ENCODE measurements at regions not wholly inside any gene's neighbourhood (a gene's known extent, or its start where the extent isn't known, plus 50 kb on each side); places are given as distances from the start of the nearest gene placed in this dataset.
"Not testable (repeated sequence)": the region's sequence is repeated elsewhere in the genome, so short reads cannot be mapped to it uniquely, and the experiment has no call there.

DNA sequence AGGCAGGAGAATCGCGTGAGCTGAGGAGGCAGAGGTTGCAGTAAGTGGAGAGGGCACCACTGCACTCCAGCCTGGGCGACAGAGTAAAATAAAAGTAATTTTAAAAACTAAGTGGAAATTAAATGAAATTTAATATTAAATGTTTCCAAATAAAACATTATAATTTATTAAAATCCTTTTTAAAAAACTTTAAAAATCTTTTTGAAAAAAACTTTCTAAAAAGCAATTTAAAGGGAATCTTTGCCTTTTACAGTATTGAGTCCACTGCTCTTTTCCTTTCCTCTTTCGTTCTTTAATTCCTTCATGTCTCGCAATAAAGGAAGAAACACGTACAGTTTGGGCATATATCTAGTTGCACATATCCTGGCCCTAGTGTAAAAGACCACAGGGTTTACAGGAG is 77.8 kb upstream of the DMRT1 start (continued):
- TF ChIP-seq ZXDB (tag by site-specific recombination; IDR thresholded peaks at IDR 0.05) = no peak
- TF ChIP-seq ZNF23 (tag by site-specific recombination; IDR thresholded peaks at IDR 0.05; ENCODE audit: borderline replicate concordance) = no peak
- no peak for TF ChIP-seq ZNF184 (tag by site-specific recombination; IDR thresholded peaks at IDR 0.05)
- no peak for TF ChIP-seq SP3 (tag by site-specific recombination; IDR thresholded peaks at IDR 0.05)
- TF ChIP-seq HOXC10 (CRISPR knock-in tag; IDR thresholded peaks at IDR 0.05) = no peak
- no peak for TF ChIP-seq ZNF600 (tag by site-specific recombination; IDR thresholded peaks at IDR 0.05)

DNA sequence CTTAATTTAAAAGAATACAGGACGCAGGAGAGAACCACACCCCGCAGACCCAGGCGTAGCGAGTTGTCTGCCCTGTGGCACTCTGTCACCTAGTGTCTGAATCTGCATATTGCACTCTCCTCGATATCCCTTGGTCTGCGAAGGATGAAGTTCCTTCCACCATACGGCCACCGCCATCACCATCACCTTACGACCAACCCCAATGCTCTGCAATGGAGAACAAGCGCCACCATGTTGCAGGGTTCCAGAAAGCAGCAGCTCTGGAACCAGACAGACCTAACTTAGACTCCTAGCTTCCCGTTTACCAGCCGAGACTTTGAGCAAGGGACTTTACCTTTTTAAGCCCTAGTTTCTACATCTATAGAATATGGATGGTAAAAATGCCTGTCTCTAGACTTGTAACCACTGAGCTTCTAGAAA is 77.4 kb upstream of the DMRT1 start:
- POLR2A ChIA-PET = no interaction called here
- H3K4me3 ChIP-seq (ENCODE audit: low read depth, low read length) = no peak overlapping the region
- CTCF ChIA-PET = interaction anchor here (0.7 to 1.4 kb wide), 8 partner anchors 39 to 981 kb away, joined by 3 to 7 read pairs (median 3); no protein-coding TSS in a partner anchor

DNA sequence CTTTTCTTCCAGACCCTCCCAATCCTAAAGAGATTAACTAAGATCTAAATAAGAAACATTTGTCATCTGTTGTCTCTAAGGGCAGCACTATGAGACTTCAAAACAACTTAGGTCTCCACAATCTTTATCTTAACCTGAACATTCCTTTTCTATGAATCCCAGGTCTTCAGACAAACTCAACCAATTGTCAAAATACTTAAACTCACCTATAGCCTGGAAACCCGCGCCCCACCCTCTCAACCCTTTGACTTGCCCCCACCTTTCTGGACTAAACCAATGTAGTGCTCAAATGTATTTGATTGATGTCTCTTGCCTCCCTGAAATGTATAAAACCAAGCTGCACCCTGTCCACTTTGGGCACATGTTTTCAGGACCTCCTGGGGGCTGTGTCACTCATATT is 76.5 kb upstream of the DMRT1 start:
- TF ChIP-seq ZNF23 (tag by site-specific recombination; IDR thresholded peaks at IDR 0.05; ENCODE audit: borderline replicate concordance) (no peak), ZNF366 (tag by site-specific recombination; conservative IDR thresholded peaks at IDR 0.05) (no peak), ZNF843 (tag by site-specific recombination; IDR thresholded peaks at IDR 0.05) (no peak), ZNF10 (tag by site-specific recombination; IDR thresholded peaks at IDR 0.05) (no peak), PRDM1 (tag by site-specific recombination; IDR thresholded peaks at IDR 0.05) (no peak), MYNN (tag by site-specific recombination; IDR thresholded peaks at IDR 0.05; ENCODE audit: borderline replicate concordance) (no peak), BCL11B (tag by site-specific recombination; IDR thresholded peaks at IDR 0.05; ENCODE audit: low read depth) (no peak), ZNF146 (tag by site-specific recombination; IDR thresholded peaks at IDR 0.05) (no peak), OVOL3 (tag by site-specific recombination; IDR thresholded peaks at IDR 0.05) (no peak), ZNF311 (tag by site-specific recombination; IDR thresholded peaks at IDR 0.05; ENCODE audit: borderline replicate concordance) (no peak), ZNF629 (tag by site-specific recombination; IDR thresholded peaks at IDR 0.05) (no peak), ZNF433 (tag by site-specific recombination; IDR thresholded peaks at IDR 0.05; ENCODE audit: low read depth) (no peak), ZNF426 (tag by site-specific recombination; IDR thresholded peaks at IDR 0.05) (no peak), ZXDB (tag by site-specific recombination; IDR thresholded peaks at IDR 0.05) (no peak)
- TF ChIP-seq, protein P1, sequence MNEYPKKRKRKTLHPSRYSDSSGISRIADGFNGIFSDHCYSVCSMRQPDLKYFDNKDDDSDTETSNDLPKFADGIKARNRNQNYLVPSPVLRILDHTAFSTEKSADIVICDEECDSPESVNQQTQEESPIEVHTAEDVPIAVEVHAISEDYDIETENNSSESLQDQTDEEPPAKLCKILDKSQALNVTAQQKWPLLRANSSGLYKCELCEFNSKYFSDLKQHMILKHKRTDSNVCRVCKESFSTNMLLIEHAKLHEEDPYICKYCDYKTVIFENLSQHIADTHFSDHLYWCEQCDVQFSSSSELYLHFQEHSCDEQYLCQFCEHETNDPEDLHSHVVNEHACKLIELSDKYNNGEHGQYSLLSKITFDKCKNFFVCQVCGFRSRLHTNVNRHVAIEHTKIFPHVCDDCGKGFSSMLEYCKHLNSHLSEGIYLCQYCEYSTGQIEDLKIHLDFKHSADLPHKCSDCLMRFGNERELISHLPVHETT (tag by site-specific recombination; IDR thresholded peaks at IDR 0.05) = no peak
- ChIA-PET CTCF (interaction anchor here (0.7 to 1.4 kb wide), 4 partner anchors 14 to 419 kb away, joined by 3 to 7 read pairs (median 4); no protein-coding TSS in a partner anchor), POLR2A (no interaction called here)

More for the DNA sequence above, 77.4 kb upstream of the DMRT1 start:
- Histone ChIP-seq H3K27ac (ENCODE audit: extremely low read depth, low read depth, low read length) (no peak overlapping the region), H3K36me3 (ENCODE audit: control insufficient read depth in 2 of 2, insufficient read depth in 1 of 2, low read length in 2 of 2) (no peaks in the 10 kb centered on the region), H3K9me3 (ENCODE audit: control insufficient read depth, insufficient read depth, low read depth, low read length) (no peaks in the 10 kb centered on the region), H3K4me1 (ENCODE audit: control insufficient read depth, insufficient read depth, low read length) (no peaks in the 10 kb centered on the region)
- no peak for TF ChIP-seq ZNF146 (tag by site-specific recombination; IDR thresholded peaks at IDR 0.05)

DNA sequence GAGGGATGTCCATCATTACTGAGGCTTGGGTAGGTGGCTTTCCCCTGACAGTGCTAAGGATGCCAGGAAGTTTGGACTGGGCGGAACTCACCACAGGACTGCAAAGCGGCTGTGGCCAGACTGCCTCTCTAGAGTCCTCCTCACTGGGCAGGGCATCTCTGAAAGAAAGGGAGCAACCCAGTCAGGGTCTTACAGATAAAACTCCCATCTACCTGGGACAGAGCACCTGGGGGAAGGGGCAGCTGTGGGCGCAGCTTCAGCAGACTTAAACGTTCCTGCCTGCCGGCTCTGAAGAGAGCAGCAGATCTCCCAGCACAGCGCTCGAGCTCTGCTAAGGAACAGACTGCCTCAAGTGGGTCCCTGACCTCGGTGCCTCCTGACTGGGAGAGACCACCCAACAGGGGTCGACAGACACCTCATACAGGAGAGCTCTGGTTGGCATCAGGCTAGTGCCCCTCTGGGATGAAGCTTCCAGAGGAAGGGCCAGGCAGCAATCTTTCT is 74.4 kb upstream of the DMRT1 start:
- H3K4me3 ChIP-seq (ENCODE audit: low read depth, low read length); H3K9me3 ChIP-seq (ENCODE audit: control insufficient read depth, insufficient read depth, low read depth, low read length); H3K4me1 ChIP-seq (ENCODE audit: control insufficient read depth, insufficient read depth, low read length); POLR2A ChIA-PET; H3K36me3 ChIP-seq (ENCODE audit: control insufficient read depth in 2 of 2, insufficient read depth in 1 of 2, low read length in 2 of 2); H3K27ac ChIP-seq (ENCODE audit: extremely low read depth, low read depth, low read length): not testable (repeated sequence)
- CTCF ChIA-PET = interaction anchor here (0.6 to 2.8 kb wide), 2 partner anchors 11 to 21 kb away, joined by 3 to 15 read pairs; no protein-coding TSS in a partner anchor

More for the DNA sequence above, 76.5 kb upstream of the DMRT1 start:
- no peak overlapping the region for H3K4me3 ChIP-seq (ENCODE audit: low read depth, low read length)
- no peaks in the 10 kb centered on the region for H3K9me3 ChIP-seq (ENCODE audit: control insufficient read depth, insufficient read depth, low read depth, low read length)
- H3K27ac ChIP-seq (ENCODE audit: extremely low read depth, low read depth, low read length) = no peak overlapping the region
- no peaks in the 10 kb centered on the region for H3K36me3 ChIP-seq (ENCODE audit: control insufficient read depth in 2 of 2, insufficient read depth in 1 of 2, low read length in 2 of 2)
- H3K4me1 ChIP-seq (ENCODE audit: control insufficient read depth, insufficient read depth, low read length) = no peaks in the 10 kb centered on the region

Data from HEK293 (cell line).